HepG2 (cell line): ENCODE measurements at regions not wholly inside any gene's neighbourhood (a gene's known extent, or its start where the extent isn't known, plus 50 kb on each side); places are given as distances from the start of the nearest gene placed in this dataset.

Source experiments
- PHF20 ChIP-seq: sonication (generic); formaldehyde crosslinking; IDR thresholded peaks from 2 replicates; pipeline ENCODE4 v1.5.0; 2020; ENCODE audit warnings: mild to moderate bottlenecking, missing genetic modification reagents
- POLR2AphosphoS2 ChIP-seq: IDR thresholded peaks from 2 replicates; pipeline ENCODE4 v1.6.1; 2011; ENCODE audit warnings: low read depth, low read length, improper control_type of control experiment
- SRSF4 ChIP-seq: fragments of 200-400 bp; formaldehyde crosslinking; IDR thresholded peaks from one replicate; pipeline ENCODE4 v1.6.1; 2018; ENCODE audit warnings: mild to moderate bottlenecking, low read depth, low read length, moderate library complexity; ENCODE audit not compliant: poor library complexity, severe bottlenecking
- ZNF530 ChIP-seq: sonication (generic); formaldehyde crosslinking; IDR thresholded peaks from 2 replicates; pipeline ENCODE4 v1.5.0; 2020; ENCODE audit warnings: low read depth, mild to moderate bottlenecking, missing genetic modification reagents

GRCh38 chr1:57546549-57547330 is 122.9 kb upstream of the DAB1 start:
- TF ChIP-seq POLR2AphosphoS2 (no peak), ZNF530 (CRISPR knock-in tag) (no peak), SRSF4 (no peak), PHF20 (no peak)
